K562 (cell line): ENCODE measurements at regions not wholly inside any gene's neighbourhood (a gene's known extent, or its start where the extent isn't known, plus 50 kb on each side); places are given as distances from the start of the nearest gene placed in this dataset.

Experiments
- ATAC-seq: fragments of 200-7000 bp; cut with Tn5 transposase; 3 replicates; pipeline ENCODE4 v1.9.1; 2020; ENCODE audit warnings: moderate library complexity
- BruUV-seq: library from RNA; stranded (reverse); fragments of 400-500 nt; replicated peaks from 2 replicates; lab custom pipeline; 2021; lab: Mats Ljungman, UMichigan
- CTCF ChIA-PET: fragments of 300-600 bp; formaldehyde crosslinking; extraction: SDS; loops from one replicate; lab custom pipeline; 2021; ENCODE audit warnings: low intra/inter-chr PET ratio; lab: Yijun Ruan, JAX
- POLR2A ChIA-PET: fragments of 300-600, 350-650 bp; sonication (Branson Sonifier 250); formaldehyde crosslinking; extraction: SDS; loops from one replicate; lab custom pipeline; 2021; ENCODE audit warnings: antibody characterized with exemption, inconsistent platforms; lab: Yijun Ruan, JAX
- DNase-seq, 4 experiments: peaks; one replicate each; pipeline versions ENCODE4 v3.0.0 to v3.0.0-alpha.2; 2011 to 2018; ENCODE audit warnings: low spot score in 3 of 4, mixed read lengths in 3 of 4; ENCODE audit errors: extremely low read depth in 1 of 4
- FAIRE-seq: peaks from 2 replicates; lab custom pipeline; 2011; peaks lifted over from hg19 to GRCh38; lab: Jason Lieb, UNC
- H2AFZ ChIP-seq: 2 replicates; pipeline ENCODE4 v1.6.0; 2011; ENCODE audit warnings: low read depth, low read length, control low read depth, inconsistent platforms
- H3K27ac ChIP-seq: fragments of 200-600 bp; 3 replicates; pipeline ENCODE4 v1.8.0; 2011; ENCODE audit warnings: low read depth, mild to moderate bottlenecking, control low read depth, inconsistent platforms, low read length, moderate library complexity, mixed read lengths; ENCODE audit errors: extremely low read depth
- H3K27me3 ChIP-seq, 2 experiments: fragments of 300-600 bp in 1 of 2; 2 replicates in 1 of 2; 3 replicates in 1 of 2; pipeline versions ENCODE4 v1.6.0 to v1.8.0; 2011; ENCODE audit warnings: inconsistent platforms in 2 of 2, low read length in 2 of 2, mild to moderate bottlenecking in 1 of 2, mixed read lengths in 1 of 2, moderate library complexity in 1 of 2; ENCODE audit not compliant: control insufficient read depth in 2 of 2, insufficient read depth in 2 of 2
- H3K36me3 ChIP-seq: fragments of 300-600 bp; 3 replicates; pipeline ENCODE4 v1.8.0; 2011; ENCODE audit warnings: mild to moderate bottlenecking, low read length, inconsistent platforms; ENCODE audit not compliant: control insufficient read depth, insufficient read depth
- H3K4me1 ChIP-seq, 2 experiments: fragments of 200-600 bp in 1 of 2; replicated peaks in 1 of 2; 2 replicates in 1 of 2; 3 replicates in 1 of 2; pipeline versions ENCODE4 v1.5.1 to v1.8.0; 2011; ENCODE audit warnings: inconsistent platforms in 2 of 2, low read length in 2 of 2, mild to moderate bottlenecking in 1 of 2, mixed read lengths in 1 of 2, moderate library complexity in 1 of 2; ENCODE audit not compliant: control insufficient read depth in 2 of 2, insufficient read depth in 2 of 2
- H3K4me2 ChIP-seq: 2 replicates; pipeline ENCODE4 v1.6.1; 2011; ENCODE audit warnings: low read length, control low read depth, inconsistent platforms, mixed read lengths; ENCODE audit not compliant: insufficient read depth
- H3K4me3 ChIP-seq: fragments of 200-600 bp; sonication (generic), shearing (Covaris generic); 2 replicates; pipeline ENCODE4 v1.5.1; 2016; ENCODE audit warnings: control low read depth, inconsistent platforms
- H3K79me2 ChIP-seq: fragments of 200-600 bp; 3 replicates; pipeline ENCODE4 v1.8.0; 2011; ENCODE audit warnings: low read length, inconsistent platforms; ENCODE audit not compliant: control insufficient read depth, insufficient read depth
- H3K9ac ChIP-seq, 2 experiments: 2 replicates each; pipeline versions ENCODE4 v1.6.0 to v1.6.1; 2011; ENCODE audit warnings: low read depth in 2 of 2, low read length in 2 of 2, control low read depth in 1 of 2, inconsistent platforms in 1 of 2, mild to moderate bottlenecking in 1 of 2, mixed read lengths in 1 of 2; ENCODE audit not compliant: insufficient read depth in 1 of 2
- H3K9me1 ChIP-seq: one replicate; pipeline ENCODE4 v1.6.0; 2011; ENCODE audit warnings: inconsistent platforms, mild to moderate bottlenecking, low read length, moderate library complexity; ENCODE audit not compliant: control insufficient read depth, insufficient read depth
- H3K9me3 ChIP-seq: replicated peaks from 2 replicates; pipeline ENCODE4 v1.5.1; 2011; ENCODE audit warnings: low read depth, low read length, inconsistent platforms; ENCODE audit not compliant: control insufficient read depth, insufficient read depth
- H4K20me1 ChIP-seq: replicated peaks from 2 replicates; pipeline ENCODE4 v1.6.1; 2011; ENCODE audit warnings: low read length, inconsistent platforms, mixed read lengths; ENCODE audit not compliant: control insufficient read depth, insufficient read depth
- CREM ChIP-seq: IDR thresholded peaks from 2 replicates; pipeline ENCODE4 v1.6.1; 2014; ENCODE audit warnings: antibody characterized with exemption, low read depth
- DDX20 ChIP-seq: fragments of 450-650 bp; IDR thresholded peaks from 2 replicates; pipeline ENCODE4 v1.6.1; 2016; ENCODE audit warnings: missing genetic modification characterization, low read depth, mild to moderate bottlenecking, missing compliant biosample characterization, moderate library complexity
- ETV5 ChIP-seq: sonication (generic); formaldehyde crosslinking; IDR thresholded peaks from 2 replicates; pipeline ENCODE4 v1.4.0; 2020; ENCODE audit warnings: low read depth, mild to moderate bottlenecking, missing genetic modification reagents
- FUS ChIP-seq: fragments of 200-400 bp; formaldehyde crosslinking; optimal IDR thresholded peaks from 2 replicates; pipeline ENCODE3; 2017; ENCODE audit warnings: low read depth, low read length
- HNRNPUL1 ChIP-seq: fragments of 200-400 bp; formaldehyde crosslinking; IDR thresholded peaks from 2 replicates; pipeline ENCODE4 v1.6.1; 2017; ENCODE audit warnings: low read length
- MCM7 ChIP-seq, 2 experiments: fragments of 450-650 bp; IDR thresholded peaks; 2 replicates each; pipeline ENCODE4 v1.6.1; 2016 to 2018
- NFATC3 ChIP-seq: fragments of 450-650 bp; IDR thresholded peaks from 2 replicates; pipeline ENCODE4 v1.6.1; 2017; ENCODE audit warnings: mild to moderate bottlenecking
- PML ChIP-seq: IDR thresholded peaks from 2 replicates; pipeline ENCODE4 v1.6.1; 2012; ENCODE audit warnings: low read length, inconsistent platforms
- PTRF ChIP-seq: fragments of 450-650 bp; IDR thresholded peaks from 2 replicates; pipeline ENCODE4 v1.6.1; 2016; ENCODE audit warnings: mild to moderate bottlenecking, missing genetic modification characterization, missing compliant biosample characterization
- SAFB ChIP-seq: fragments of 200-400 bp; formaldehyde crosslinking; IDR thresholded peaks from 2 replicates; pipeline ENCODE4 v1.6.1; 2017; ENCODE audit warnings: low read depth, low read length, borderline replicate concordance
- SMC3 ChIP-seq: conservative IDR thresholded peaks from 2 replicates; pipeline ENCODE4 v1.6.1; 2011; ENCODE audit warnings: low read depth, low read length, improper control_type of control experiment; ENCODE audit not compliant: insufficient read depth
- ZNF354B ChIP-seq: fragments of 250-450 bp; sonication (Bioruptor Pico); IDR thresholded peaks from 2 replicates; pipeline ENCODE4 v1.4.0; 2020
- ZNF408 ChIP-seq: fragments of 250-450 bp; sonication (Bioruptor Pico); IDR thresholded peaks from 2 replicates; pipeline ENCODE4 v1.4.0; 2020; ENCODE audit warnings: low read depth, mild to moderate bottlenecking, moderate library complexity
- ZNF79 ChIP-seq: fragments of 250-450 bp; sonication (Bioruptor Pico); IDR thresholded peaks from 2 replicates; pipeline ENCODE4 v1.4.0; 2020; ENCODE audit warnings: low read depth, mild to moderate bottlenecking, moderate library complexity
- WGBS: fragments of 100-300 bp; shearing (Covaris generic); methylation state at CpG from one replicate; pipeline ENCODE4 v1.1.6; 2016; ENCODE audit warnings: low coverage, mixed read lengths; ENCODE audit not compliant: insufficient coverage; ENCODE audit errors: missing lambda C conversion rate; 5-methylcytosine and 5-hydroxymethylcytosine counted together
- in situ Hi-C: fragments of 300-500 bp; cut with MboI; formaldehyde crosslinking; loops from 4 replicates; pipeline ENCODE4 v1.15.0; 2018; ENCODE audit warnings: inconsistent platforms, mixed read lengths
- intact Hi-C: fragments of 100-400 bp; cut with micrococcal nuclease; formaldehyde crosslinking; loops from 2 replicates; pipeline ENCODE4 v1.14.2; 2022
- TF ChIP-seq, protein P1 (sequence below): fragments of 200-800 bp; sonication (Bioruptor generic); IDR thresholded peaks from 2 replicates; pipeline ENCODE4 v1.6.1; 2017; ENCODE audit warnings: missing genetic modification characterization, missing compliant biosample characterization
- TF ChIP-seq, protein P2 (sequence below): fragments of 150-350 bp; conservative IDR thresholded peaks from 2 replicates; pipeline ENCODE4 v1.6.1; 2014; ENCODE audit warnings: low read length

DNA sequence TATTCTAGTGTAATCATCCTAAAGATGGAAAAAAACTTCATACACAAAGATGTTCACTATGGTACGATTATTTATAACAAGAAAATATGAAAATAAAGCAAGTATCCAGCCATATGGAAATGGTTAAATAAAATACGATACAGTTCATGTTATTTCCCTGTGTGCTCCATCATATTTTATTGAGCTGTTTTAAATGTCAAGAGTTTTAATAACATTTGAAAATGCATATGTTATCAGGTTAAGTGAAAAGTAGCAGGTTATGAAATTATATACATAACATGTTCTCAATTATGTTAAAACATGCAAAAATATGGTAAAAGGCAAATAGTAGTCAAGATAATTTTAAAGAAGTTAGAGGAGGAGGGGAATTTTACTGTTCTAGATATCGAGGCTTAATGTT, 192.0 kb downstream of the HNRNPD start:
- FAIRE-seq, result no peak
- Histone ChIP-seq H3K4me1 (no peaks in the 10 kb centered on the region), H3K27ac (no peak overlapping the region), H3K4me2 (no peak overlapping the region), H3K36me3 (no peaks in the 10 kb centered on the region), H3K4me3 (no peak overlapping the region), H3K9me3 (no peaks in the 10 kb centered on the region), H3K27me3 (peaks cover 0 to 10% of the 10 kb centered on the region in 2 experiments; a peak in 2 of 5 replicates), H2AFZ (no peak overlapping the region), H4K20me1 (no peaks in the 10 kb centered on the region), H3K9ac (no peak overlapping the region), H3K9me1 (no peaks in the 10 kb centered on the region), H3K79me2 (no peaks in the 10 kb centered on the region)
- DNase-seq, result no peak
- TF ChIP-seq ZNF354B (CRISPR knock-in tag) (no peak), ZNF408 (no peak)
- in situ Hi-C loops (no loop called here), intact Hi-C loops (no loop called here)
- ATAC-seq, result no peak
- BruUV-seq, result no TSS peak
- 7% methylated on average over 3 of the region's 3 CpGs for WGBS
- POLR2A ChIA-PET, result no interaction called here
- CTCF ChIA-PET, result no interaction called here

DNA sequence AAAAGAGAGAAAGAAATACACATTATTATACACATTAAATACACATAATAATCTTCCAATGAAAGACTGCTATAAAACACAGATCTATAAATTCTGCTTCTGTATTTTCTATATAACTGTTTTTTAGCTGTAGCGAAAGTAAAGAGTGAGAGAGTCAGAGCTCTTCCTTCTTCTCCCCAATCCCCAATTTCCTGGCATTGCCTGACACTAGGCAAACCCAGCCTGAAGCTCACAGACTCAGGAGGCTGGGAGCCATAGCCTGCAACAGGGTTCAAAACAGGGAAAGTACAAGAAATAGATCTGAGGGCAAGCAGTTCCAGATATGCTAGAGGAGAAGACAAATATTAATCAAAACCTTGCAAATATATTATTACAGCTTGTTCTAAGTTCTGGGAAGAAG, 201.6 kb downstream of the HNRNPD start:
- Histone ChIP-seq H3K4me3 (no peak overlapping the region), H3K36me3 (no peaks in the 10 kb centered on the region), H3K79me2 (no peaks in the 10 kb centered on the region), H4K20me1 (no peaks in the 10 kb centered on the region), H3K9me1 (no peaks in the 10 kb centered on the region), H3K9ac (no peak overlapping the region), H3K9me3 (no peaks in the 10 kb centered on the region), H3K27ac (no peak overlapping the region), H3K4me2 (no peak overlapping the region), H3K4me1 (no peaks in the 10 kb centered on the region), H3K27me3 (no peaks in the 10 kb centered on the region), H2AFZ (no peak overlapping the region)
- FAIRE-seq (no peak), ATAC-seq (no peak), DNase-seq (no peak)
- 0% methylated on average over 1 of the region's 1 CpG for WGBS
- BruUV-seq, result no TSS peak
- ChIA-PET POLR2A (no interaction called here), CTCF (no interaction called here)
- in situ Hi-C loops (no loop called here), intact Hi-C loops (no loop called here)
- no peak for TF ChIP-seq PTRF (tag)
- TF ChIP-seq ETV5 (CRISPR knock-in tag), result no peak
- TF ChIP-seq HNRNPUL1, result no peak
- TF ChIP-seq NFATC3, result no peak
- TF ChIP-seq FUS, result no peak
- no peak for TF ChIP-seq CREM
- TF ChIP-seq, protein P1, sequence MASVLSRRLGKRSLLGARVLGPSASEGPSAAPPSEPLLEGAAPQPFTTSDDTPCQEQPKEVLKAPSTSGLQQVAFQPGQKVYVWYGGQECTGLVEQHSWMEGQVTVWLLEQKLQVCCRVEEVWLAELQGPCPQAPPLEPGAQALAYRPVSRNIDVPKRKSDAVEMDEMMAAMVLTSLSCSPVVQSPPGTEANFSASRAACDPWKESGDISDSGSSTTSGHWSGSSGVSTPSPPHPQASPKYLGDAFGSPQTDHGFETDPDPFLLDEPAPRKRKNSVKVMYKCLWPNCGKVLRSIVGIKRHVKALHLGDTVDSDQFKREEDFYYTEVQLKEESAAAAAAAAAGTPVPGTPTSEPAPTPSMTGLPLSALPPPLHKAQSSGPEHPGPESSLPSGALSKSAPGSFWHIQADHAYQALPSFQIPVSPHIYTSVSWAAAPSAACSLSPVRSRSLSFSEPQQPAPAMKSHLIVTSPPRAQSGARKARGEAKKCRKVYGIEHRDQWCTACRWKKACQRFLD, result no peak
- TF ChIP-seq, protein P2, sequence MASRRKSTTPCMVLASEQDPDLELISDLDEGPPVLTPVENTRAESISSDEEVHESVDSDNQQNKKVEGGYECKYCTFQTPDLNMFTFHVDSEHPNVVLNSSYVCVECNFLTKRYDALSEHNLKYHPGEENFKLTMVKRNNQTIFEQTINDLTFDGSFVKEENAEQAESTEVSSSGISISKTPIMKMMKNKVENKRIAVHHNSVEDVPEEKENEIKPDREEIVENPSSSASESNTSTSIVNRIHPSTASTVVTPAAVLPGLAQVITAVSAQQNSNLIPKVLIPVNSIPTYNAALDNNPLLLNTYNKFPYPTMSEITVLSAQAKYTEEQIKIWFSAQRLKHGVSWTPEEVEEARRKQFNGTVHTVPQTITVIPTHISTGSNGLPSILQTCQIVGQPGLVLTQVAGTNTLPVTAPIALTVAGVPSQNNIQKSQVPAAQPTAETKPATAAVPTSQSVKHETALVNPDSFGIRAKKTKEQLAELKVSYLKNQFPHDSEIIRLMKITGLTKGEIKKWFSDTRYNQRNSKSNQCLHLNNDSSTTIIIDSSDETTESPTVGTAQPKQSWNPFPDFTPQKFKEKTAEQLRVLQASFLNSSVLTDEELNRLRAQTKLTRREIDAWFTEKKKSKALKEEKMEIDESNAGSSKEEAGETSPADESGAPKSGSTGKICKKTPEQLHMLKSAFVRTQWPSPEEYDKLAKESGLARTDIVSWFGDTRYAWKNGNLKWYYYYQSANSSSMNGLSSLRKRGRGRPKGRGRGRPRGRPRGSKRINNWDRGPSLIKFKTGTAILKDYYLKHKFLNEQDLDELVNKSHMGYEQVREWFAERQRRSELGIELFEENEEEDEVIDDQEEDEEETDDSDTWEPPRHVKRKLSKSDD, result no peak
- no peak for TF ChIP-seq DDX20
- no peak for TF ChIP-seq MCM7 (IDR thresholded peaks at IDR 0.05)
- TF ChIP-seq PML, result no peak
- TF ChIP-seq SMC3, result no peak
- no peak for TF ChIP-seq SAFB
- TF ChIP-seq ZNF79 (CRISPR knock-in tag), result no peak
